ENCODE measurements at regions not wholly inside any gene's neighbourhood (a gene's known extent, or its start where the extent isn't known, plus 50 kb on each side); places are given as distances from the start of the nearest gene placed in this dataset.
"Not testable (repeated sequence)": the region's sequence is repeated elsewhere in the genome, so short reads cannot be mapped to it uniquely, and the experiment has no call there.

GRCh38 chr13:24933106-24934023 lies 162.6 kb upstream of the PABPC3 start:
- TF ChIP-seq CTCF, POLR2AphosphoS5, EP300 (IDR thresholded peaks at IDR 0.05): not testable (repeated sequence)

Measured in suprapubic skin (tissue), 4 donors.